H9 (cell line): ENCODE measurements at regions not wholly inside any gene's neighbourhood (a gene's known extent, or its start where the extent isn't known, plus 50 kb on each side); places are given as distances from the start of the nearest gene placed in this dataset.

Source experiments
- DNase-seq: peaks from one replicate; pipeline ENCODE4 v3.0.0-alpha.2; 2017
- H2AFZ ChIP-seq: one replicate; pipeline ENCODE4 v1.6.1; 2013; ENCODE audit warnings: mild to moderate bottlenecking, low read length, control low read depth, moderate library complexity
- H2AK5ac ChIP-seq: 2 replicates; pipeline ENCODE4 v1.6.1; 2013; ENCODE audit warnings: low read length, control low read depth, mixed read lengths; ENCODE audit not compliant: insufficient read length
- H2BK120ac ChIP-seq: one replicate; pipeline ENCODE4 v1.6.1; 2013; ENCODE audit warnings: low read depth, mild to moderate bottlenecking, low read length, control low read depth, inconsistent platforms; ENCODE audit not compliant: poor library complexity, severe bottlenecking
- H2BK12ac ChIP-seq: 2 replicates; pipeline ENCODE4 v1.6.1; 2013; ENCODE audit warnings: low read length, control low read depth, mixed read lengths, low read depth; ENCODE audit not compliant: insufficient read length
- H2BK15ac ChIP-seq: 2 replicates; pipeline ENCODE4 v1.6.1; 2013; ENCODE audit warnings: low read depth, low read length, control low read depth
- H2BK20ac ChIP-seq: one replicate; pipeline ENCODE4 v1.6.1; 2013; ENCODE audit warnings: low read depth, mild to moderate bottlenecking, low read length, control low read depth, inconsistent platforms; ENCODE audit not compliant: poor library complexity, severe bottlenecking
- H2BK5ac ChIP-seq: 2 replicates; pipeline ENCODE4 v1.6.1; 2013; ENCODE audit warnings: low read length, control low read depth, mixed read lengths; ENCODE audit not compliant: insufficient read length
- H3K14ac ChIP-seq: 2 replicates; pipeline ENCODE4 v1.6.1; 2013; ENCODE audit warnings: low read length, control low read depth; ENCODE audit not compliant: insufficient read depth
- H3K18ac ChIP-seq: 2 replicates; pipeline ENCODE4 v1.6.1; 2013; ENCODE audit warnings: low read depth, mild to moderate bottlenecking, mixed read lengths, low read length, control low read depth; ENCODE audit not compliant: insufficient read length
- H3K23ac ChIP-seq: 2 replicates; pipeline ENCODE4 v1.6.1; 2013; ENCODE audit warnings: low read length, control low read depth, mixed read lengths, low read depth; ENCODE audit not compliant: insufficient read length
- H3K23me2 ChIP-seq: 2 replicates; pipeline ENCODE4 v1.6.1; 2013; ENCODE audit warnings: low read depth, mild to moderate bottlenecking, mixed read lengths, low read length, control low read depth; ENCODE audit not compliant: insufficient read length, poor library complexity, severe bottlenecking
- H3K27ac ChIP-seq: 2 replicates; pipeline ENCODE4 v1.5.1; 2013; ENCODE audit warnings: low read length, control low read depth, mixed read lengths, low read depth; ENCODE audit not compliant: insufficient read length
- H3K27me3 ChIP-seq: 2 replicates; pipeline ENCODE4 v1.6.1; 2013; ENCODE audit warnings: low read length, control low read depth, inconsistent platforms; ENCODE audit not compliant: insufficient read depth
- H3K4ac ChIP-seq: 2 replicates; pipeline ENCODE4 v1.6.1; 2013; ENCODE audit warnings: low read depth, mild to moderate bottlenecking, control low read depth, inconsistent platforms, low read length, moderate library complexity
- H3K4me1 ChIP-seq: 2 replicates; pipeline ENCODE4 v1.6.1; 2013; ENCODE audit warnings: low read length, control low read depth, inconsistent platforms; ENCODE audit not compliant: insufficient read depth
- H3K4me2 ChIP-seq: 2 replicates; pipeline ENCODE4 v1.6.1; 2013; ENCODE audit warnings: low read length, control low read depth, mixed read lengths; ENCODE audit not compliant: insufficient read length, insufficient read depth
- H3K56ac ChIP-seq: 2 replicates; pipeline ENCODE4 v1.6.1; 2013; ENCODE audit warnings: low read depth, mild to moderate bottlenecking, mixed read lengths, low read length, control low read depth; ENCODE audit not compliant: insufficient read length
- H3K79me1 ChIP-seq: 2 replicates; pipeline ENCODE4 v1.6.1; 2013; ENCODE audit warnings: low read depth, mild to moderate bottlenecking, moderate library complexity, low read length, control low read depth, inconsistent platforms; ENCODE audit not compliant: insufficient read depth, poor library complexity, severe bottlenecking
- H3K79me2 ChIP-seq: 2 replicates; pipeline ENCODE4 v1.6.1; 2013; ENCODE audit warnings: low read length, control low read depth, inconsistent platforms; ENCODE audit not compliant: insufficient read depth
- H3K9ac ChIP-seq: 2 replicates; pipeline ENCODE4 v1.6.1; 2013; ENCODE audit warnings: low read length, control low read depth, mixed read lengths; ENCODE audit not compliant: insufficient read length; ENCODE audit errors: extremely low read depth
- H3K9me3 ChIP-seq: one replicate; pipeline ENCODE4 v1.6.1; 2013; ENCODE audit warnings: low read depth, low read length, inconsistent platforms; ENCODE audit not compliant: control insufficient read depth
- H3T11ph ChIP-seq: one replicate; pipeline ENCODE4 v1.6.1; 2013; ENCODE audit warnings: mild to moderate bottlenecking, low read length, control low read depth, inconsistent platforms
- H4K20me1 ChIP-seq: one replicate; pipeline ENCODE4 v1.6.1; 2013; ENCODE audit not compliant: control insufficient read depth, insufficient read length, insufficient read depth
- H4K5ac ChIP-seq: 2 replicates; pipeline ENCODE4 v1.6.1; 2013; ENCODE audit warnings: low read depth, mild to moderate bottlenecking, mixed read lengths, low read length, control low read depth; ENCODE audit not compliant: insufficient read length
- H4K8ac ChIP-seq: replicated peaks from 2 replicates; pipeline ENCODE4 v1.6.1; 2013; ENCODE audit warnings: low read length, control low read depth, mixed read lengths, low read depth; ENCODE audit not compliant: insufficient read length
- H4K91ac ChIP-seq: 2 replicates; pipeline ENCODE4 v1.6.1; 2013; ENCODE audit warnings: low read depth, mild to moderate bottlenecking, moderate library complexity, mixed read lengths, low read length, control low read depth; ENCODE audit not compliant: insufficient read length
- H3K27ac Mint-ChIP-seq, 3 experiments: 2 replicates in 2 of 3; 3 replicates in 1 of 3; pipeline ENCODE4 v1.8.0; 2020 to 2021; ENCODE audit warnings: mixed read lengths in 3 of 3, mild to moderate bottlenecking in 1 of 3, moderate library complexity in 1 of 3
- H3K27me3 Mint-ChIP-seq: 2 replicates; pipeline ENCODE4 v1.8.0; 2021; ENCODE audit warnings: low read depth, mild to moderate bottlenecking, moderate library complexity, mixed read lengths
- H3K36me3 Mint-ChIP-seq, 3 experiments: 2 replicates in 2 of 3; 3 replicates in 1 of 3; pipeline ENCODE4 v1.8.0; 2020 to 2021; ENCODE audit warnings: low read depth in 3 of 3, mixed read lengths in 3 of 3; ENCODE audit not compliant: insufficient read depth in 1 of 3
- H3K4me1 Mint-ChIP-seq, 2 experiments: 2 replicates each; pipeline ENCODE4 v1.8.0; 2020; ENCODE audit warnings: mixed read lengths in 2 of 2
- H3K4me3 Mint-ChIP-seq, 2 experiments: 2 replicates in 1 of 2; 3 replicates in 1 of 2; pipeline ENCODE4 v1.8.0; 2020 to 2021; ENCODE audit warnings: mild to moderate bottlenecking in 2 of 2, mixed read lengths in 2 of 2, moderate library complexity in 1 of 2
- H3K9me3 Mint-ChIP-seq, 2 experiments: 2 replicates in 1 of 2; 3 replicates in 1 of 2; pipeline ENCODE4 v1.8.0; 2020; ENCODE audit warnings: mild to moderate bottlenecking in 2 of 2, mixed read lengths in 2 of 2, moderate library complexity in 1 of 2
- WGBS: extraction: QIAGEN DNeasy Blood & Tissue Kit; methylation state at CpG from one replicate; pipeline ENCODE4 v1.1.7; 2013; ENCODE audit warnings: missing lambda C conversion rate, low lambda C conversion rate, mixed read lengths; ENCODE audit not compliant: insufficient read length; ENCODE audit errors: extremely low coverage; 5-methylcytosine and 5-hydroxymethylcytosine counted together
- TF ChIP-seq, protein P1 (sequence below): fragments of 200-600 bp; sonication (generic); conservative IDR thresholded peaks from 3 replicates; pipeline ENCODE4 v1.8.0; 2021; ENCODE audit warnings: antibody characterized with exemption, mild to moderate bottlenecking

DNA sequence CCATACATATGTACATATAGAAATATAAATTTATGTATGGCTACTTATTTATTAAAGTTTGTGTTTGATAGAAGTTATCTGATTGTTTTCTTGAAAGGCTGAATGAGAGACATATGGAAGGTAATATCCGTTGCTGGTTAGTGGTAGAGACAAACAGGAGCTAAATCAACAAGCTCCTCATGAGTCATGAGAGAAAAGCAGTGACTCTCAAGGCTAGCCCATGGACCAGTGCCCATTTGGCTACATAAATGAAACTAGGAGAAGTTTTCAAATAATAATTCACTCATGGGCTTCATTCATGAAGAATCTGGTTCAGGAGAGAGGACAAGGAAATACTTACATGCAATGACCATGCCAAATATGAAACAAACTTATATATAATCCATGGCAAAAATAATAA is 504.5 kb upstream of the ITGA1 start:
- Histone ChIP-seq H2BK15ac (no peak overlapping the region), H3K27me3 (no peaks in the 10 kb centered on the region), H3K56ac (no peak overlapping the region), H3K18ac (no peak overlapping the region), H3K9ac (no peak overlapping the region), H3K4me1 (no peaks in the 10 kb centered on the region), H3T11ph (no peak overlapping the region), H3K79me1 (no peaks in the 10 kb centered on the region), H2AK5ac (no peak overlapping the region), H4K20me1 (no peaks in the 10 kb centered on the region), H3K23ac (no peak overlapping the region), H3K4me2 (no peak overlapping the region), H4K5ac (no peak overlapping the region), H2AFZ (no peak overlapping the region), H4K91ac (no peak overlapping the region), H3K23me2 (no peaks in the 10 kb centered on the region), H2BK5ac (no peak overlapping the region), H3K14ac (no peak overlapping the region), H4K8ac (no peak overlapping the region), H3K4ac (no peak overlapping the region), H2BK120ac (no peak overlapping the region), H3K27ac (no peak overlapping the region), H3K79me2 (no peaks in the 10 kb centered on the region), H2BK20ac (no peak overlapping the region), H3K9me3 (no peaks in the 10 kb centered on the region), H2BK12ac (no peak overlapping the region)
- TF ChIP-seq, protein P1, sequence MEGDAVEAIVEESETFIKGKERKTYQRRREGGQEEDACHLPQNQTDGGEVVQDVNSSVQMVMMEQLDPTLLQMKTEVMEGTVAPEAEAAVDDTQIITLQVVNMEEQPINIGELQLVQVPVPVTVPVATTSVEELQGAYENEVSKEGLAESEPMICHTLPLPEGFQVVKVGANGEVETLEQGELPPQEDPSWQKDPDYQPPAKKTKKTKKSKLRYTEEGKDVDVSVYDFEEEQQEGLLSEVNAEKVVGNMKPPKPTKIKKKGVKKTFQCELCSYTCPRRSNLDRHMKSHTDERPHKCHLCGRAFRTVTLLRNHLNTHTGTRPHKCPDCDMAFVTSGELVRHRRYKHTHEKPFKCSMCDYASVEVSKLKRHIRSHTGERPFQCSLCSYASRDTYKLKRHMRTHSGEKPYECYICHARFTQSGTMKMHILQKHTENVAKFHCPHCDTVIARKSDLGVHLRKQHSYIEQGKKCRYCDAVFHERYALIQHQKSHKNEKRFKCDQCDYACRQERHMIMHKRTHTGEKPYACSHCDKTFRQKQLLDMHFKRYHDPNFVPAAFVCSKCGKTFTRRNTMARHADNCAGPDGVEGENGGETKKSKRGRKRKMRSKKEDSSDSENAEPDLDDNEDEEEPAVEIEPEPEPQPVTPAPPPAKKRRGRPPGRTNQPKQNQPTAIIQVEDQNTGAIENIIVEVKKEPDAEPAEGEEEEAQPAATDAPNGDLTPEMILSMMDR = no peak
- Mint-ChIP-seq H3K4me3 (no peak overlapping the region), H3K4me1 (no peaks in the 10 kb centered on the region), H3K27ac (no peak overlapping the region), H3K27me3 (no peaks in the 10 kb centered on the region), H3K36me3 (no peaks in the 10 kb centered on the region; a peak in 2 of 7 replicates), H3K9me3 (peaks cover 3% of the 10 kb centered on the region in 2 experiments; a peak in 2 of 5 replicates)
- DNase-seq = no peak
- WGBS = no CpG with 5 or more reads among the region's 1 CpG
